Activated CD8-positive, alpha-beta T cell treated with anti-CD3 and anti-CD28 coated beads for 36 hours (primary cell): ENCODE measurements at regions not wholly inside any gene's neighbourhood (a gene's known extent, or its start where the extent isn't known, plus 50 kb on each side); places are given as distances from the start of the nearest gene placed in this dataset.

Experiments used
- ATAC-seq: fragments of 200-7000 bp; cut with Tn5 transposase; one replicate; pipeline ENCODE4 v1.10.0; 2021; ENCODE audit warnings: mild to moderate bottlenecking, moderate library complexity
- CTCF ChIA-PET: fragments of 350-600 bp; sonication (Branson Sonifier 250); formaldehyde crosslinking; loops from one replicate; lab custom pipeline; 2021; ENCODE audit warnings: antibody characterized with exemption; lab: Charles Lee
- POLR2A ChIA-PET: fragments of 350-600 bp; sonication (Branson Sonifier 250); formaldehyde crosslinking; loops from one replicate; lab custom pipeline; 2021; ENCODE audit warnings: antibody characterized with exemption; lab: Charles Lee
- DNase-seq: peaks from one replicate; pipeline ENCODE4 v3.0.0-alpha.2; 2020
- H3K27ac Mint-ChIP-seq: one replicate; pipeline ENCODE4 v1.8.0; 2021; ENCODE audit warnings: mild to moderate bottlenecking, mixed read lengths
- H3K27me3 Mint-ChIP-seq: one replicate; pipeline ENCODE4 v1.8.0; 2021; ENCODE audit warnings: mixed read lengths
- H3K36me3 Mint-ChIP-seq: one replicate; pipeline ENCODE4 v1.8.0; 2021; ENCODE audit warnings: low read depth, mixed read lengths
- H3K4me1 Mint-ChIP-seq: one replicate; pipeline ENCODE4 v1.8.0; 2021; ENCODE audit warnings: low read depth, mixed read lengths
- H3K4me3 Mint-ChIP-seq: one replicate; pipeline ENCODE4 v1.8.0; 2021; ENCODE audit warnings: mild to moderate bottlenecking, moderate library complexity, mixed read lengths
- H3K9me3 Mint-ChIP-seq: one replicate; pipeline ENCODE4 v1.8.0; 2021; ENCODE audit warnings: mixed read lengths
- intact Hi-C: fragments of 100-400 bp; cut with micrococcal nuclease; formaldehyde crosslinking; loops from one replicate; pipeline ENCODE4 v1.10.0; 2022
- TF ChIP-seq, protein P1 (sequence below): fragments of 200-600 bp; IDR thresholded peaks from one replicate; pipeline ENCODE4 v1.8.0; 2022; ENCODE audit warnings: antibody characterized with exemption, mild to moderate bottlenecking

DNA sequence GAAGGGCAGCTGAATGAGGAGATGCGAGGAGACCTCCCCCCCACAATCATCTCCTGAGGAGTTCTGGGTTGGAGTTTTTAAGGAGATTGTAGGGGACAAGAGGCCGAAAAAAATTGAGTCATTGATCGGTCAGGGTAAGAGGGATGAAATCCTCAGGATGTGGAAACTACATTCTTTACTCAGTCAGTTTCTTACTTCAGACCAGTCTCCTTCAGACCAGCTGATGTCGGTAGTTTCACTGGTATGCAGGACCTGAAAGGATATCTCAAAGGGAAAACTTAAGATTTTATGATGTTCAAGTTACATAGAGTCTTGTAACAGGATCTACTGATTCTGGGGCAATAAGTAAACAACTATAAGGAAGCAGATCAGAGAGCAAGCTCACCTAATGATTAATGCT lies 51.7 kb upstream of the RFXAP start:
- no peak overlapping the region for H3K4me3 Mint-ChIP-seq
- POLR2A ChIA-PET = no interaction called here
- no peak for DNase-seq
- TF ChIP-seq, protein P1, sequence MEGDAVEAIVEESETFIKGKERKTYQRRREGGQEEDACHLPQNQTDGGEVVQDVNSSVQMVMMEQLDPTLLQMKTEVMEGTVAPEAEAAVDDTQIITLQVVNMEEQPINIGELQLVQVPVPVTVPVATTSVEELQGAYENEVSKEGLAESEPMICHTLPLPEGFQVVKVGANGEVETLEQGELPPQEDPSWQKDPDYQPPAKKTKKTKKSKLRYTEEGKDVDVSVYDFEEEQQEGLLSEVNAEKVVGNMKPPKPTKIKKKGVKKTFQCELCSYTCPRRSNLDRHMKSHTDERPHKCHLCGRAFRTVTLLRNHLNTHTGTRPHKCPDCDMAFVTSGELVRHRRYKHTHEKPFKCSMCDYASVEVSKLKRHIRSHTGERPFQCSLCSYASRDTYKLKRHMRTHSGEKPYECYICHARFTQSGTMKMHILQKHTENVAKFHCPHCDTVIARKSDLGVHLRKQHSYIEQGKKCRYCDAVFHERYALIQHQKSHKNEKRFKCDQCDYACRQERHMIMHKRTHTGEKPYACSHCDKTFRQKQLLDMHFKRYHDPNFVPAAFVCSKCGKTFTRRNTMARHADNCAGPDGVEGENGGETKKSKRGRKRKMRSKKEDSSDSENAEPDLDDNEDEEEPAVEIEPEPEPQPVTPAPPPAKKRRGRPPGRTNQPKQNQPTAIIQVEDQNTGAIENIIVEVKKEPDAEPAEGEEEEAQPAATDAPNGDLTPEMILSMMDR = no peak
- H3K4me1 Mint-ChIP-seq = no peaks in the 10 kb centered on the region
- no peaks in the 10 kb centered on the region for H3K36me3 Mint-ChIP-seq
- peaks cover 5% of the 10 kb centered on the region for H3K27me3 Mint-ChIP-seq
- CTCF ChIA-PET = no interaction called here
- H3K27ac Mint-ChIP-seq = no peak overlapping the region
- intact Hi-C loops = no loop called here
- no peak for ATAC-seq
- H3K9me3 Mint-ChIP-seq = peaks cover 7% of the 10 kb centered on the region

DNA sequence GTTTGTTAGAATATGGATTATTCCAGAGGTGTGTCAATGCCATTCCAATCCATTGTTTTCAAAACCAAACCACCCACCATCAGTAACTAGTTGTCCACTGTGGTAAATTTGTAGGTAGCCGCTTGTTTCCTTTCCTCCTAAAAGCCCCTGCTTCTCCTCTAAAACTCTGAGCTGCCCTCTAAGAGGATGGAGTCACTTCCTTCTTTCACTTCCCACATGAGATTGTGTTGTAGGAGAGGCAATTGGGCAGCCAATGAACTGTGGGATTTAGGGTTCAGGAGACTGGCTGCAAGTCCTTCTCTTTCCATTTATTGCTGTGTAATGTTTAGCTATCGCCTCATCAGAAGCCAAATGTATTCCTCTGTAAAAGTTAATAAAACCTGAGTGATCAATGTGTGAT lies 49.9 kb upstream of the RFXAP start:
- Mint-ChIP-seq H3K4me3 (no peak overlapping the region), H3K27me3 (peaks cover 9% of the 10 kb centered on the region), H3K36me3 (no peaks in the 10 kb centered on the region), H3K4me1 (no peaks in the 10 kb centered on the region), H3K9me3 (peaks cover 7% of the 10 kb centered on the region), H3K27ac (no peak overlapping the region)
- CTCF ChIA-PET = no interaction called here
- TF ChIP-seq, protein P1 = no peak
- intact Hi-C loops = no loop called here
- DNase-seq = no peak
- no peak for ATAC-seq
- POLR2A ChIA-PET = no interaction called here
